GM19324 (cell line): ENCODE measurements at regions not wholly inside any gene's neighbourhood (a gene's known extent, or its start where the extent isn't known, plus 50 kb on each side); places are given as distances from the start of the nearest gene placed in this dataset.
"Not testable (repeated sequence)": the region's sequence is repeated elsewhere in the genome, so short reads cannot be mapped to it uniquely, and the experiment has no call there.

Source experiments
- ATAC-seq: cut with Tn5 transposase; IDR thresholded peaks from one replicate; pipeline ENCODE4 v1.9.1; 2021; ENCODE audit warnings: mild to moderate bottlenecking, moderate library complexity; ENCODE audit not compliant: unreplicated experiment, low FRiP score

GRCh38 chr21:27365394-27365793, 398.5 kb upstream of the ADAMTS5 start:
- ATAC-seq: no peak

- no peak for ATAC-seq
Measured at GRCh38 chr21:27363719-27364477, 397.0 kb upstream of the ADAMTS5 start.

GRCh38 chr21:27362249-27362648, 395.4 kb upstream of the ADAMTS5 start:
- ATAC-seq: no peak

GRCh38 chr21:27359141-27359540, 392.3 kb upstream of the ADAMTS5 start:
- no peak for ATAC-seq

GRCh38 chr21:27352885-27353284, 386.0 kb upstream of the ADAMTS5 start:
- no peak for ATAC-seq

GRCh38 chr21:27346041-27346448, 379.2 kb upstream of the ADAMTS5 start:
- no peak for ATAC-seq

- ATAC-seq: no peak
Measured at GRCh38 chr21:27339902-27340301, 373.0 kb upstream of the ADAMTS5 start.

- not testable (repeated sequence) for ATAC-seq
Measured at GRCh38 chr21:27338007-27338406, 371.1 kb upstream of the ADAMTS5 start.

- no peak for ATAC-seq
Measured at GRCh38 chr21:27333096-27333495, 366.2 kb upstream of the ADAMTS5 start.

- ATAC-seq: no peak
Measured at GRCh38 chr21:27329255-27329851, 362.5 kb upstream of the ADAMTS5 start.

GRCh38 chr21:27326301-27326700, 359.4 kb upstream of the ADAMTS5 start:
- no peak for ATAC-seq

GRCh38 chr21:27323331-27323730, 356.4 kb upstream of the ADAMTS5 start:
- no peak for ATAC-seq

- no peak for ATAC-seq
Measured at GRCh38 chr21:27321791-27322190, 354.9 kb upstream of the ADAMTS5 start.

- no peak for ATAC-seq
Measured at GRCh38 chr21:27320868-27321267, 354.0 kb upstream of the ADAMTS5 start.

GRCh38 chr21:27317601-27318000, 350.7 kb upstream of the ADAMTS5 start:
- not testable (repeated sequence) for ATAC-seq

- no peak for ATAC-seq
Measured at GRCh38 chr21:27315373-27315772, 348.5 kb upstream of the ADAMTS5 start.

- ATAC-seq: no peak
Measured at GRCh38 chr21:27314131-27314530, 347.2 kb upstream of the ADAMTS5 start.

GRCh38 chr21:27306791-27307775, 340.2 kb upstream of the ADAMTS5 start:
- no peak for ATAC-seq

- no peak for ATAC-seq
Measured at GRCh38 chr21:27306206-27306605, 339.3 kb upstream of the ADAMTS5 start.

GRCh38 chr21:27301220-27301619, 334.3 kb upstream of the ADAMTS5 start:
- ATAC-seq: no peak

- no peak for ATAC-seq
Measured at GRCh38 chr21:27300770-27301169, 333.9 kb upstream of the ADAMTS5 start.
